Prostate gland (tissue), 2 donors: ENCODE measurements at regions not wholly inside any gene's neighbourhood (a gene's known extent, or its start where the extent isn't known, plus 50 kb on each side); places are given as distances from the start of the nearest gene placed in this dataset.

Experiments
- DNase-seq: peaks from one replicate; pipeline ENCODE4 v3.0.0-alpha.2; 2019; ENCODE audit warnings: low spot score
- H3K27ac ChIP-seq, 2 donors: fragments of 200-600 bp; sonication (generic); 2 replicates each; pipeline ENCODE4 v1.5.1; 2017 to 2019
- H3K27me3 ChIP-seq: fragments of 200-600 bp; sonication (generic); replicated peaks from 2 replicates; pipeline ENCODE4 v1.5.1; 2019; ENCODE audit not compliant: insufficient read depth
- H3K36me3 ChIP-seq, 2 donors: fragments of 200-600 bp; sonication (generic); 1 replicate in 1 of 2; 2 replicates in 1 of 2; pipeline versions ENCODE4 v1.5.1 to v1.8.1; 2017 to 2019
- H3K4me1 ChIP-seq: fragments of 200-600 bp; sonication (generic); replicated peaks from 2 replicates; pipeline ENCODE4 v1.5.1; 2019
- H3K4me3 ChIP-seq, 2 donors: fragments of 200-600 bp; sonication (generic); 2 replicates each; pipeline ENCODE4 v1.5.1; 2017 to 2019
- H3K9me3 ChIP-seq: fragments of 200-600 bp; sonication (generic); 2 replicates; pipeline ENCODE4 v1.5.1; 2017
- POLR2A ChIP-seq: fragments of 450-650 bp; IDR thresholded peaks from one replicate; pipeline ENCODE4 v1.6.1; 2016; ENCODE audit warnings: antibody characterized with exemption, mild to moderate bottlenecking
- POLR2AphosphoS5 ChIP-seq: sonication (generic); formaldehyde crosslinking; IDR thresholded peaks from one replicate; pipeline ENCODE4 v1.6.1; 2017; ENCODE audit warnings: antibody characterized with exemption
- WGBS: methylation state at CpG from one replicate; pipeline ENCODE4 v1.1.5; 2018; 5-methylcytosine and 5-hydroxymethylcytosine counted together
- intact Hi-C: fragments of 100-400 bp; cut with DNase I; formaldehyde crosslinking; loops from one replicate; pipeline ENCODE4 v1.14.2; 2022
- TF ChIP-seq, protein P1 (sequence below), 4 experiments: fragments of 200-600 bp in 2 of 4; fragments of 450-650 bp in 2 of 4; sonication (generic) in 2 of 4; IDR thresholded peaks; 1 replicate in 3 of 4; 2 replicates in 1 of 4; pipeline ENCODE4 v1.5.1; 2016 to 2019; ENCODE audit warnings: antibody characterized with exemption in 4 of 4, mild to moderate bottlenecking in 2 of 4, moderate library complexity in 2 of 4

DNA sequence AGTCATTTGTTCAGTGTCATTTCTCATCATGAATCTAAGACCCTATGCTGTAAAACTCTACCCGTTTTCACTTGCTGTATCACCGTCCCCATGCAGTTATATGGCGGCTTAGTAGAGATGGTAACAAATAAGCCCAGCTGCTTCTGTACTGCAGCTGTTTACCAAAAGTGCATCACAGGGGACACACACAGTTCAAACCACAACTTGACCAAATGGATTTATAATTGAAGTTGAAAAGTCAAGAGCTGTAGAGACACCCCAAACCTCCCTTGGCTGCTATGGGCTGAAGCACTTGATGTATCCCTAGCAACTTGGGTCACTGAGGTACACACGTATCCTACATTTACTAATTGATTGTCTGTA lies 219.0 kb upstream of the FGF13 start:
- WGBS = 74% methylated on average over 4 of the region's 4 CpGs
- Histone ChIP-seq H3K27ac (no peak overlapping the region), H3K4me3 (no peak overlapping the region), H3K36me3 (no peaks in the 10 kb centered on the region), H3K9me3 (no peaks in the 10 kb centered on the region), H3K4me1 (no peaks in the 10 kb centered on the region), H3K27me3 (no peaks in the 10 kb centered on the region)
- TF ChIP-seq POLR2AphosphoS5 (no peak), POLR2A (no peak)
- TF ChIP-seq, protein P1, sequence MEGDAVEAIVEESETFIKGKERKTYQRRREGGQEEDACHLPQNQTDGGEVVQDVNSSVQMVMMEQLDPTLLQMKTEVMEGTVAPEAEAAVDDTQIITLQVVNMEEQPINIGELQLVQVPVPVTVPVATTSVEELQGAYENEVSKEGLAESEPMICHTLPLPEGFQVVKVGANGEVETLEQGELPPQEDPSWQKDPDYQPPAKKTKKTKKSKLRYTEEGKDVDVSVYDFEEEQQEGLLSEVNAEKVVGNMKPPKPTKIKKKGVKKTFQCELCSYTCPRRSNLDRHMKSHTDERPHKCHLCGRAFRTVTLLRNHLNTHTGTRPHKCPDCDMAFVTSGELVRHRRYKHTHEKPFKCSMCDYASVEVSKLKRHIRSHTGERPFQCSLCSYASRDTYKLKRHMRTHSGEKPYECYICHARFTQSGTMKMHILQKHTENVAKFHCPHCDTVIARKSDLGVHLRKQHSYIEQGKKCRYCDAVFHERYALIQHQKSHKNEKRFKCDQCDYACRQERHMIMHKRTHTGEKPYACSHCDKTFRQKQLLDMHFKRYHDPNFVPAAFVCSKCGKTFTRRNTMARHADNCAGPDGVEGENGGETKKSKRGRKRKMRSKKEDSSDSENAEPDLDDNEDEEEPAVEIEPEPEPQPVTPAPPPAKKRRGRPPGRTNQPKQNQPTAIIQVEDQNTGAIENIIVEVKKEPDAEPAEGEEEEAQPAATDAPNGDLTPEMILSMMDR (IDR thresholded peaks at IDR 0.05) = no peak
- DNase-seq = no peak
- intact Hi-C loops = no loop called here

DNA sequence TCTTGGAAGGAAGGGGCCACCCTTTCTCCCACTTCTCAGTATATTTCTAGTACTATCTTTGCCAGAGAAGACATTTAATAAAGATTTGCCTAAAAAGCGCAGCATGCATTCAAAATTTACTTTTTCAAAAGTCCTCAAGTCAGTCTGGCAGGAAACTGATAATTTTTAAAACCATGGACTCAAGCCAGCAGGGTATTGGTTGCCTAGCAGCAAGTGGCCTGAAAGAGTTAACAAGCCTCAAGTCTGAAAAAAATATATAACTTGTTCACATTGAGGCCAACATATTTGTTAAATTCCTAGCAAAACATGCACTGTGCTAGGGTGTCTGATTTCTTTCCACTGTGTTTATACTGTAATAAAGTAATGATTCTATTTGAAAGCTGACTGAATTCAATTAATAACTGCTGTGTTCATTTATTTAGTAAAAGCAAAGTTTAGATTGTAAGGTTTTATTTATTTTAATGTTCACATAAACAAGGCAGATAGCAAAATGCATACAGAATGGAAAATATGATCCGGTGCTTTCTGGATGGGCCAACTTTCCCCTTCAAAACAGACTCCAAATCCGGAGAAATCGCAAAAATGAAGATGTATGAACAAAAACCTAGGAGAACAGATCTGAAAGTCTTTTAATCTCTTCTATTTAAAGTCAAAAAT lies 218.5 kb upstream of the FGF13 start:
- no peak for DNase-seq
- no peak overlapping the region for H3K4me3 ChIP-seq
- no peaks in the 10 kb centered on the region for H3K36me3 ChIP-seq
- no peak overlapping the region for H3K27ac ChIP-seq
- H3K4me1 ChIP-seq = no peaks in the 10 kb centered on the region
- WGBS = 57% methylated on average over 4 of the region's 4 CpGs
- intact Hi-C loops = no loop called here
- TF ChIP-seq POLR2A = no peak
- TF ChIP-seq, protein P1 (IDR thresholded peaks at IDR 0.05) = no peak
- TF ChIP-seq POLR2AphosphoS5 = no peak
- no peaks in the 10 kb centered on the region for H3K27me3 ChIP-seq
- no peaks in the 10 kb centered on the region for H3K9me3 ChIP-seq

DNA sequence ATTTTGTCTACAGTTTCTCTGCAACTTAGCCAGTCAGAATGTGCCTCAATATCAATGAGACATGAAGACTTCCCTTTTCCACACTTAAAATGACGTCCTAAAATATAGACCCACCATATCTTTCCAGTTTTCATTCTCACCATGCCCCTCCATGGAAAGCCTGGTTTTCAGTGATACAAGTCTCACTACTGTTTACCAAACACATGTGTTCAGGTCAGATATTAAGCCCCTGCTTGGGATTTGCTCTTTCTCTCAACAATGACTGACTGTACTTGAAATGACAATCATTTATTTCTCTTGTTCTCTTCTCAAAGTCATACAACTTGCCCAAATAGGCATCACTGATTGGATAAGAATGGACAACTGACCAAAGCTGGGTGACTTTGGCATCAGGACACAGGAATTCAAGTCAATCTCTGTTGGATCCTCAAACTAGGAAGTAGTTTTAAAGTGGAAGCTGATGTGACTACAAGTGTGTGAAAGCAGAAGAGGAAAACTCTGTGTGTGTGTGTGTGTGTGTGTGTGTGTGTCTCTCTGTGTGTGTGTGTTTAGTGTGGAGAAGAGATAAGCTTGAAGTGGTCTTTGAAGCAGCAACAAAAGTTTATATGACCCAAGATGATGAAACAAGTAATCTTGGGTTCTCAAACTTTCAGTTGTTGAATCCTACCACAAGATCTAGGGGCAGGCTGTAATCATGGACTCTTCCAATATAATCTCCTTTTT lies 217.4 kb upstream of the FGF13 start:
- 90% methylated on average over 1 of the region's 1 CpG for WGBS
- H3K36me3 ChIP-seq = no peaks in the 10 kb centered on the region
- H3K9me3 ChIP-seq = no peaks in the 10 kb centered on the region
- H3K27me3 ChIP-seq = no peaks in the 10 kb centered on the region
- no peak for DNase-seq
- TF ChIP-seq POLR2A (no peak), POLR2AphosphoS5 (no peak)
- TF ChIP-seq, protein P1 (IDR thresholded peaks at IDR 0.05) = no peak
- H3K4me1 ChIP-seq = no peaks in the 10 kb centered on the region
- intact Hi-C loops = no loop called here
- H3K4me3 ChIP-seq = no peak overlapping the region
- no peak overlapping the region for H3K27ac ChIP-seq

DNA sequence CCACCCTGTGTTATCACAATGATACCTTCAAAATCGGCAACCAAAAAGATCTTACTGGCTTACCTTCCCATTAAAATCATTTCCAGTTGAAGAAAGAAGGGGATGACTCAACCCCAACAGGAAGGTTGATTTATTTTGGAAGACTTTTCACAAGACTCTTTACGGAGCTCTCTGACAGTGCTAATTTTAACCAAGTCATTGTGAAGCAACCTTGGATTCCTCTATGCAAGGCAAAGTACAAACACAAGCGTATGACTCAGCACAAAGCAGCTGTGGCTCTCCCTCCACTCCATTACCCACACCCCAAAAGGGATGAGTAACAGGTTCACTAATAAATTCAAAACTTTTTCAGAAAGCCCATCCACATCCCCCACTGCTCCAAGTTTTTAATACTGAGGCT lies 213.8 kb upstream of the FGF13 start:
- 42% methylated on average over 3 of the region's 3 CpGs for WGBS
- Histone ChIP-seq H3K9me3 (no peaks in the 10 kb centered on the region), H3K4me3 (no peak overlapping the region), H3K27ac (no peak overlapping the region), H3K36me3 (no peaks in the 10 kb centered on the region), H3K27me3 (no peaks in the 10 kb centered on the region), H3K4me1 (no peaks in the 10 kb centered on the region)
- intact Hi-C loops = no loop called here
- DNase-seq = no peak
- no peak for TF ChIP-seq POLR2AphosphoS5
- TF ChIP-seq POLR2A = no peak
- TF ChIP-seq, protein P1 (IDR thresholded peaks at IDR 0.05) = no peak

DNA sequence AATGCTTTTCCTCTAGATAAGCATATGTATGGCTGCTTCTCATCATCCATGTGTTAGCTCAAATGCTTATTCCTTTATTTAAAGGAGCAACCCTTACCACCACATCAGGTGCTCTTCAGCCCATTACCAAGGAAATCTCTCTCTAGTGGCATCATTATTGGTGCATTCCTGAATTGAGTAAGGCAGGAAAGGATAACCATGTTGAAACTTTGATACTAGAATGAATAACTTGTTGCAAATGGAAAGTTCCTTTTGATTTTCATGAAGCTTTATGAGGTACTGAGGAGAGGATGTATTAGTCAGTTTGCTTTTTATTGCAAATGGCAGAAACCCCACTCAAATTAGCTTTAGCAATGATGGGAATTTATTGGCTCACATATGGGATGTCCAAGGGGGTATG lies 212.3 kb upstream of the FGF13 start:
- TF ChIP-seq POLR2A (no peak), POLR2AphosphoS5 (no peak)
- TF ChIP-seq, protein P1 (IDR thresholded peaks at IDR 0.05) = no peak

More for the DNA sequence above, 212.3 kb upstream of the FGF13 start:
- Histone ChIP-seq H3K27me3 (no peaks in the 10 kb centered on the region), H3K4me1 (no peaks in the 10 kb centered on the region), H3K9me3 (no peaks in the 10 kb centered on the region), H3K27ac (no peak overlapping the region), H3K4me3 (no peak overlapping the region), H3K36me3 (no peaks in the 10 kb centered on the region)
- intact Hi-C loops = no loop called here
- no peak for DNase-seq
